CD4-positive, alpha-beta T cell treated with Interleukin-4 for 1 hour (primary cell): ENCODE measurements at regions not wholly inside any gene's neighbourhood (a gene's known extent, or its start where the extent isn't known, plus 50 kb on each side); places are given as distances from the start of the nearest gene placed in this dataset.
"Not testable (repeated sequence)": the region's sequence is repeated elsewhere in the genome, so short reads cannot be mapped to it uniquely, and the experiment has no call there.

ENCODE experiments used
- DNase-seq, 2 donors: peaks; one replicate each; pipeline ENCODE4 v3.0.0-alpha.2; 2020 to 2022

DNA sequence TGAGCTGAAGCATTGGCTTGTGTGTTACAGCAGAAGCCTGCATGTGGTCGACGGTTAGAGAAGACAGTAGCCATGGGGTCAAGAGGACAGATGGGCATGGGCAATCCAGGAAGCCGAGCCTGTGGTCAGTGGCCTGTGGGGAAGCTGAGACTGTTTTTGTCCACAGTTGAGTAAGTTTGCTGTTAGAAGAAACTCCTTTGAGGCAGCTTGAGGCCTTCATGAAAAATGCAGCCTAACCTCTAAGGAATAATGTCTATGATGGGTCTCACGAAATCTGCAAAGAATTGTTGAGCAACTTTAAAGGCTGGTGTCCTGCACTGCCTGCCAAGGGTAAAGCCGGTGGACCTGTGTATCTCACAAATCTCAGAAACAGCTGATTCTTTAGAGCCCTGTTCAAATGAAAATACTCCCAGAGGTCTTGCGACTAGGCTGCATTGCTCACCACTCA lies 322.4 kb downstream of the SETD4 start:
- no peak for DNase-seq

DNA sequence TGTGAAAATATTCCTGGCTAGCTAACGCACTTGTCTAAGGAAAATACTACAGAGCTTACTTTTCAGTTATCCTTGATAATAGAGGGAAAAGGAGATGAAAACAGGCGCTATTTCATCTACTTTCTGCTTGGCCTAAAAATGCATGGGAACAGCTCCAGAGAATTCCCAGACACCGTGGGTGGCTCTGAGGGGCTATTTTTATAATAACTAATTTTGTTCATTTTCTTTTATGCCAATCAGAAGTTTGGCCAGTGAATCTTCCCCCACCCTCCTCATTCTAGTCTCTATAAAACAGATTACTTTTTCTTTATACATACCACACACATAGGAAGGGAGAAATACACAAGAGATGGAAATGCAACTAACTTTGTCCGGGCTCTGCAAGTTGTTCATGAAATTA lies 322.9 kb downstream of the SETD4 start:
- DNase-seq: no peak

DNA sequence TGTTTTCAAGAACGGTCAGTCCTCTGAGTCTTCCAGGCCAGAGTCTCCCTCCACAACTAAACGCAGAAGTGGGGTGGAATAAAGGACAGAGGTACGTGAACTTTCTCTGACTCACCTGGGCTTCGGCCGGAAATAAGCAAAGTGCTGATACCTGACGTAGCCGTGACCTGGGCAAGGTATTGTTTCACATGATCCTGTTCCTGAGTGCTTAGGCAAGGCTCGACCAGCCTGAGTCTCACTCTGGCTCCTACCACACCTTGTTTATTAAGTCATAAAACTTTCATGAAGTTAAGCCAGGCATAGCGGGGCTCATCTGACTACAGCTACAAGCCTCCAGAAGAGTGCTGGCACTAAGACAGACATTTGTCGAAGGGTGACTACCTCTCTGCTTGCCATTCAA lies 327.5 kb downstream of the SETD4 start:
- DNase-seq: no peak

DNA sequence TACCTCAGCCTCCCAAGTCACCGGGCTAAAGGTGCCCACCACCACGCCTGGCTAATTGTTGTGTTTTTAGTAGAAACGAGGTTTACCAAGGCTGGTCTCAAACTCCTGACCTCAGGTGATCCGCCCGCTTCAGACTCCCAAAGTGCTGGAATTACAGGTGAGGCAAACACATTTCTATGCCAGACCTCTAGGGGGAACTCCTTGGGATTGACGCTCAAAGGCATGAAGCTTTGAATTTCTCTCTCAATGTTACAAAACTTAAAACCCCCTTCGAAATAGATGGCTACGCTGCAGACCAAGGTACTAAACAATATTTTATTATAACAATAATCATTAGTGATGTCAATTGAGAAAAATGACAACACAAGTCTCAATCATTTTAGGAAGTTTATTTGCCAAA lies 330.0 kb downstream of the SETD4 start:
- DNase-seq: no peak

DNA sequence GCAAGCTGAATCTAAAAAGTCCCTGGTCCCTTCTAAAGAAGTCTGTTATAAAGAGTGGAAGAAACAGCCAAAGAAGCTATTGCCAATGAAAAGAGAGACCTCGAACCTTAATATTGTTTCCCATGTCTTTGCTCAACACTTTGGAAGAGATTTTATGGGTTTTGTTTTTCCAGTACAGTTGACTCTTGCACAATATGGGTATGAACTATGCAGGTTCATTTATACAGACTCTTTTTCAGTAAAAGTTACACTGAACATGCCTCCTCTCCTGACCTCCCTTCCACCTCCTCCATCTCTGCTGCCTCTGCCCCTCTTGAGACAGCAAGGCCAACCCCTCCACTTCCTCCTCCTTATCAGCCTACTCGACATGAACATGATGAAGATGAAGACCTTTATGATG lies 332.5 kb downstream of the SETD4 start:
- no peak for DNase-seq

DNA sequence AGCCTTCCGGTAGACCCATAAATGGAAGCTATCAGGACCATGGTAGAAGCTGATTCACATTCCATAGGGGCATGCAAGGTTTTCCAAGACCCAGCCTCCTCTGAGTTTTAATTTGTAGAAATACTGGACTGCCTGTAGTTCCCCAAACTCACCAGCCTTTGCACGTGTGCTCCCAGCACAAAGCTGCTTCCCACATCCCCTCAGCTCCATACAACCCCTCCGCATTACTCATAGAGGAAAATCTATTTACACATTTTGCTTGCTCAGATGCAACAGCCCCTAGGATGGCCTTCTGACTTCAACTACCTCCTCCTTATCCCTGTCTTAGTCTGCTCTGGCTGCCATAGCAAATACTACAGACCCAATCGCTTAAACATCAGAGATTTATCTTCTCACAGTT lies 336.2 kb downstream of the SETD4 start:
- DNase-seq: no peak

DNA sequence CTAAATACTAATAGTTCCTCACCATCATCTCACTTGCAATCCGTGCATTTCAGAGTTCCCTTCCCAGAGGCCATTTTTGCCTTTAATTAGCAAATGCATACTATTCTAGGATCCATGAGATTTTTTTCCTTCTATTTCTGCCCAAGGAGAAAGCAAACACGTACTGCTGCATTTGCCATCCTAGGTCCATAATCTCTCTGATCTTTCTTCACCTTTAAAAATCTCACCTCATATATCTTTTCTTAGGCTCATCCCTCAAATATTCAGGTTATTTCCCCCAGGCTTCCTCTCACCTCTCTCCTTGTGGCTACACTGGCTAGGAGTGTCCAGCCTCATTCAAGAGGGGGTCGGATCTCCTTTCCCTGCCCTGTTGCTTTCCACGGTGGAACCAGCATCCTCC lies 338.6 kb downstream of the SETD4 start:
- no peak for DNase-seq

DNA sequence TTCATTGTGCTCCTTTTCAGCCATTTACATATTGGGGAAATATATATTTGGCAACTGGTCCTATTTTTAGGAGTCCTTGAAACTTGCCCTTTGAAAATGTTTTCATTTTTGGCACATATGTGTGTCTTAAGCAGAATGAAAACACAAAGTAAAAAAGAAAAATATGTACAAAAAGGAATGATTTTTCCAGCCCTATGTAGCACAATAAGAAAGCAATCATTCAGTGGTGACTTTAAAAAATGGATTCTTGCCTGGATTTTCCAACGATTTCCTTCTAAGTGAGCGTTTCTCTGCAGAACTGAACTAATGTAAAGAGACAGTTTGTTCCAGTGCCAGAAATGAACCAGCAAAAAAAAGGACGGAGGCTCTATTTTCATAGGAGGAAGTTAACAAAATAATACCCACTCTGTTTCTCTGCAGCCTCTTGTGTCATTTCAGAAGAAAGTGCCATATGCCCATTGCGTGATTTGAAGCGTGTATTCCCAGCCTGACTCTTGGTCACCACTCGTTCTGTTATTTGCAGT lies 340.1 kb downstream of the SETD4 start:
- no peak for DNase-seq

DNA sequence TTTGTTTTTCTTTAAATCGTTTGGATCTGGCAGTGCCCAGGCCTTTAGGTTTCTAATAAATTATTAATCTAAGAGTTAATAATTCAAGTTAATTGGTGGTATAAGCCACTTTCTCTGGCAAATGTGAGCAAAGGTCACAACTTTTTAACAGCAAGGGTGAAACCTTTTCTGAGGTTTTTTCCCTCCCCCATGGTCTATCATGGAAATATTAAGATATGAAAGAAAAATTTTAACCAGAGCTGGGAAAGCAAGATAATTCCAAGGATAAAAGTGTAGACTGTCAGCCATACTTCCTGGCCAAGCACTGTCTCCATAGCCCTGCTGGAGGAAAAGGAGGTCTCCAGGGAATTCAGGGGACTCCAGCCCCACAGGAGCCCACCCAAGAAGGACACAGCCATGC lies 341.2 kb downstream of the SETD4 start:
- no peak for DNase-seq

DNA sequence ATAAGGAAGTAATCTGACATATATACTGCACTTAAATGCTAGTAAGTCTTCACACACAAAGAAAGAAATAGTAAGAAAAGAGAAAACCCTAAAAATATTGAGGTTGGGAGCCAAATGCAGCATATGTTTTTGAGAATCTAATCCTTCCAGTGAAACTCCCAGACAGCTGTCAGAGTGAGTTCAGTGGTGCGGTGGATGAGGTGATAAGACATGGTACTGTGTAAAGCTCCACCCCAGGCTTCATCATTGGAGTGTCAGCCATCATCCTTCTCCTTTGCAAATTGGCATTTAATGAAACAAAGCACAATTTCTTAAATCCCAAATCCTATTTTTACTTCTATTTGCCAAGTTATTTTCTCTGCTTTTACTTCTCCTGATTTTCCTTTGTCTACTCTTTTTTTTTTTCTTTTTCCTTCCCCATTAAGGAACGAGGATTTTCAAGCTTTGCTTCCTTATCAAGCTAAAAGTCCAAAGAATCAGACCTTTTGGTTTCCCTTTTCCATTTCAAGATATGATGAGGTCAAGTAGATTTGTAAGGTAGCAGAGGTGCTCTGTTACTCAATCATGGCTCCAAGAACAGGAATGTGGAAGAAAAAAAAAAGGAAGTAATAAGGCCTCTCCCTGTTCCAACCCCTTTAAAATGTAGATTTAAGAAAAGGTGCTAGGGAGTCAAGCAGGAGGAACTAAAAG lies 343.3 kb downstream of the SETD4 start:
- no peak for DNase-seq

DNA sequence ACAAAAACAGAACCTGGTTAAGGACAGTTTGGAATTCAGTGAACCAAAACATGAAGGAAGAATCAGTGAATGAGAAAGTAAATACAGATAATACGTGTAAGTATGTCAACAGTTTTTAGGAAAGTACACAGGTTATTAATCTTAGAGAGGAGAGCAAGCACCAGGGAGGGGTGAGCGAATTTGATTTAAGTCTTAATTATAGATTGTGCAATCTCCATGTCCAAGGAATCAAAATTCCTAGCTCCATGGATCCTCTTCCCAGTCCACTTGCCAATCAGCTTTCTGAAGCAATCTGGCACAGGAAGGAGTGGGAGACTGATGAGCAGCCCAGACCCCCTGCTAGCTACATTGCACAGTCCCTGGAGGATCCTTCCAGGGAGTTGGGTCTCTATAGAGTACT lies 346.4 kb downstream of the SETD4 start:
- DNase-seq: no peak

DNA sequence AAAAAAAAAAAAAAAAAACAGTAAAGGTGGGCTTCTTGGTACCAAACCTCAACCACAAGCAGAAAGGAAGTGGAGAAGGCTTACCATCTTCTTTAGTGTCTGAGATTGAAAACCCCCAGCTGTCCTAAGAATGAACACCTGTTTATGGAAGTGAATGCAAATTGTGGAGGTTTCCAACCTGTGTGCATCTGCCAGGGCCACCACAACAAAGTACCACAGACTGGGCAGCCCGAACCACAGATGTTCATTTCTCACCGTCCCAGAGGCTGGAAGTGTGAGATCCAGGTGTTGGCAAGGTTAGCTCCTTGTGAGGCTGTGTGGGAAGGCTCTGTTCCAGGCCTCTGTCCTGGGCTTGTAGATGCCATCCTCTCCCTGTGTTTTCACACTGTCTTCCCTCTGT lies 348.7 kb downstream of the SETD4 start:
- no peak for DNase-seq

DNA sequence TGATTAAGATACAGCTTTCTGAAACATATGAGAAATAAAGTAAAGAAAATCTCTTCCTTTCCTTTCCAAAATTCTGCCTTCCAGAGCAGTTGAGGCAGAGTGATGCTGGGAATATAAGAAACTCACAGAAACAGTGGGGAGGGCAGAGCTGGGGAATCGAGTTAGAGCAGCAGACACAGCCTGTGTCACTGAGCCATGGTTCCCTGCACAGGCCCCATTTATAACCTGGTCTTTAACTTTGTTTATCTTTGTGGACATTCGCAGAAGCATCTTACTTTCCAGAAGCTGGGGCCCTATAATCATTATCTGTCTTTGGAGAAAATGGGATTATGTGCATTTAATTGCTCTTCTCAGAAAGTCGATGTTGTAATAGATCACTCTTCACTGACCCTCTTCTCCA lies 349.1 kb downstream of the SETD4 start:
- no peak for DNase-seq

DNA sequence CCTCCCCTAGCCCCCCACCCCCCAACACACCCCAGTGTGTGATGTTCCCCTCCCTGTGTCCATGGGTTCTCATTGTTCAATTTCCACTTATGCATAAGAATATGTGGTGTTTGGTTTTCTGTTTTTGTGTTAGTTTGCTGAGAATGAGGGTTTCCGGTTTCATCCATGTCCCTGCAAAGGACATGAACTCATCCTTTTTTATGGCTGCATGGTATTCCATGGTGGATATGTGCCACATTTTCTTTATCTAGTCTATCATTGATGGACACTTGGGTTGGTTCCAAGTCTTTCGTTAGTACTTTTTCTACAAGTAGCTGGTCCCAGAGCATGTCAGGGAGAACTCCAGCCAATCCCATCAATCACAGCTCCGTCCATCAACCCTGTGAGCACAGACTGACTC lies 350.3 kb downstream of the SETD4 start:
- not testable (repeated sequence) for DNase-seq

DNA sequence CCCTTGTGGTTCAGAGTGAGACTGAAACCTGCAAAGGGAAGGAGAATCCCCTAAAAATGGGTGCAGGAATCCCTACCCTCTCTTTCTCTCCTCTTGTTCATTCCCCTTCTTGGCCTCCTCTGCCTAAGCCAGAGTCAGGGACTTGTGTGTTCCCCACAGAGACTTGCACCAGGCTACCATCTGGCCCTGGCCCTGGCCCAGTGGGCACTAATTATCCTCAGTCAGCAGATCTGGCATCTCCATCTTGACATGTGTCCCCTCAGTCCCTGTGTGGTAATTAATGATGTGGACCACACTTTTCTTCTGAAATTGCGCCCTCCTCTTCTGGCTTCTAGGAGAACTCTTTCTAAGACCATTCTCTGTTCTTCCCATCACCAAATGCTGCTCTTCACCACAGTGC lies 354.4 kb downstream of the SETD4 start:
- no peak for DNase-seq

DNA sequence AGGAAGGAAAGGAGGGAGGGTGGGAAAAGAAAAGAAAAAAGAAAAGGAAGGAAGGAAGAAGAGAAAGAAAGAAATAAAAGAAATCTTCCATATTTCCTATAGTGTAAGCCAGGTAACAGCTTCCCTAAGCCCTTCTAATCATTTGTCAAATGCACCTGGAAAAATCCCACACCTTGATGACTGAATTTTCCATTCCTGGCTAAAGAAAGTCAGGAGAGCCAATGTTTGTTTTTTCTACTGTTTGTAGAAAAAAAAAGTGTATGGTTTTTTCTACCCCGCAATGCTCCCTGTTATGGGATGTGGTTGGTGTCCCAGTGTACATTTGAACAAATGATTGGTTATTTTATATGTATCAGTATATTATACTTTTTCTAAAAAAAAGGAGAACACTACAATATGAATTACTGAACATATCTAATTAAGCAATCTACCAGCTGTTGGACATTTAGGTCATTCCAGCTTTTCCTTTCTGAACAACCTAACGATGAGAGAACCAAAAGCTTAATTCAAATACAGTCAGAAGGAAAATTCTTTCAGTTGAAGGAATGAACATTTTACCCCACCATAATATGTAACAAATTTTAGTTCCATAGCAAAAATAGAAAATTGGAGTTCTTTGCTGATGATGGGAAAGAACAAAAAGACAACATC lies 355.0 kb downstream of the SETD4 start:
- DNase-seq: no peak

DNA sequence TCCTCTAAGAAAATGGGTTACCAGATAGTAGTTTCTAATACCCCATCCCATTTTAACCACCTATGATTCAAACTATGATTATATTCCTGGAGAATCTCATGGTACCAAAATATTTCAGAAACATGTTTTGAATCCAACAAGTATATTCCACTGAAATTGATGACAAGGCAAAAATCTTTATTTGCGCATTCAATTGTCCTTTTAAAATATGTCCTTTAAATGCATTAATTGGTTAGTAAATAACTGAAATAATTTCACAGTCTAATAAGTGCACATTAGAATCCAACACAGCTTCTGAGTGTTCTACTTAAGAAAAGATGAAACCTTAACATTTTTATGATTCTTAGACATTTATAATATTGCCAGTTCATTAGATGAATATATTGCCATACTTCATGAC lies 356.6 kb downstream of the SETD4 start:
- DNase-seq: no peak

DNA sequence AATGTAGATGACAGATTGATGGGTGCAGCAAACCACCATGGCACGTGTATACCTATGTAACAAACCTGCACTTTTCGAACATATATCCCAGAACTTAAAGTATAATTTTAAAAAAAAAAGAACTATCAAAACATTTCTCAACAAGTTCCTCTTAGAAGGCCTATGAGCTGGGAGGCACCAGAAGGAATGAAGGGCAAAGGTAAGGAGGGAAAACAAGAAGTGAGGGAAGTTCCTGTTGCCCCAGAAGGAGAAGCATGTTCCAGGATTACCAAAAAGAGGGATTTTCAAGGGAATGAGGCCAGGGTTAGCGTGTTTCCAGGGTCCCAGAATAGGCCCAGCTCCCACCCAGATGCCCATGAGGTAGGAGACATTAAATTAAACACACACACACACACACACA lies 361.0 kb downstream of the SETD4 start:
- DNase-seq: no peak

DNA sequence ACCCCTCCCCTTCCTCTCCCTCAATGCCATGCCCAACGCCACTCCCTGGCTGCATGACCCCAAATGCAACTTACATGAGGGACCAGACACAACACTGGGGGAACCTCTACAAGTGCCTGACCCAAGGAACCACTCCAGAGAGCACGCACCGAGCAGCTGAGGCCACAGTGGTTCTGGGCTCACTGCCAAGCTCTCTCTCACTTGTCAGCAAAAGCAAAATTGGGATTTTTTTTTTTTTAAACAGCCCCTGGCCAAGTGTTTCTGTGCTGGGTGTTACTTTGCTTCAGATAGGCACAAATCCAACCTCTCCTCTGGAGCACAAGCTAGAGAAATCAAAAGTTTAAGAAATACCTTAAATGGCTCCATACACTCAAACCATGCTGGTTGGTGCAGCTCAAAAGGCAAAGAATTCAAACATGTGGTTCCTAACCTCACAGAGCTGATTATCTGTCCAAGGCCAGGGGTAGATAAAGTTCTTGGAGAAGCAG lies 363.0 kb downstream of the SETD4 start:
- DNase-seq: no peak

DNA sequence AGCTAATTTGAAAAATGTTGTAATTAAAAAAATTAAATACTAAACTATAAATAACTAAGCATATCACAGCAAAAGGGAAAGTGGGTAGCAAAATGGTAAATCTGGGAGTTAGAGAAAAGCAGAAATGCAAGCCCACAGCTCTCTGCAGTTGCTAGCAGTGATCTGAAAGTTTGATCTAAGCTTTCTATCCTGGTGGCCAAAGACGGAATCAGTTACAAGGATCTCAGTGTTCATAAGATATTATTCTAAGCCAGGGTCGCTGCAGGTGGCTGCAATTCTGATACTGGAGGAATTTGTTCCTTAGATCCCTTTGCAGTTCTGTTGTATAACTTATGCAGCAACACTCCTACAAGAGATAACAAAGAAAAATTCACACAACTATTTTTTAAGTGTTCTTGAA lies 363.7 kb downstream of the SETD4 start:
- DNase-seq: no peak

DNA sequence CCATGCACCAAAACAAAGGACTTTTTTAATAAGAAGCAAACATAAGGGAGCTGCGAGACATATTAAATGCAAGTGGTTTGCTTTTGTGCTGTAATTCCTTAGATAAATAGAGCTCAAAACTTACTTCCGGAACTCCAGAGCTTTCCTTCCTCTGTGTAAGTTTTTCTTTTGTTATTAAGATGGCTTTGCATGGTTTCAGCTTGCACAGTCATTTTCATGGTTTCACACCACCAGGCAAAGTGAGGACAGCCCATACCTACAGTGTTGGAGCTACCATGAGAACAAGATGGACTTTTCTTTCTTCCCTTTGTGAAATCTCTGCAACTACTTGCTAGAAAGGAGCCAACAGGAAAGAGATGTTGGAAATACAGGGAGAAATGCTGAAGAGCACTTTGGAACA lies 368.0 kb downstream of the SETD4 start:
- no peak for DNase-seq

DNA sequence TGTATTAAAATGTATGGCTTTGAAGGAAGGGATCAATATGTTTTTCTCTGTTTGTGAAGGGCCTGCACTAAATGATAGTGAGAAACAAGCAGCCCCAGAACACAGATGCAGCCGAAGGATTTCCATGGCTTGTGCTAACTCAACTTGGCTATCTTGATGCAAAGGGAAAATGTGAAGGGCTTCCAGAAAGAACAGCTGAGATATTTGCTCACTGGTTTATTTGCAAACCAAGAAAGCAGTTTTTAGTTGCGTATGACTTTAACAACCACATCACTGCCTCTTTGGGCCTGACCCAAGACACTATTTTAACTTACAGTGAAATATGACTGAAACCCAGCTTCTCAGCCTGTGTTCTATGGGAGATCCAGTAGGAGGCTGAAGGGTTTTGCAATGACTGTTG lies 369.9 kb downstream of the SETD4 start:
- no peak for DNase-seq

DNA sequence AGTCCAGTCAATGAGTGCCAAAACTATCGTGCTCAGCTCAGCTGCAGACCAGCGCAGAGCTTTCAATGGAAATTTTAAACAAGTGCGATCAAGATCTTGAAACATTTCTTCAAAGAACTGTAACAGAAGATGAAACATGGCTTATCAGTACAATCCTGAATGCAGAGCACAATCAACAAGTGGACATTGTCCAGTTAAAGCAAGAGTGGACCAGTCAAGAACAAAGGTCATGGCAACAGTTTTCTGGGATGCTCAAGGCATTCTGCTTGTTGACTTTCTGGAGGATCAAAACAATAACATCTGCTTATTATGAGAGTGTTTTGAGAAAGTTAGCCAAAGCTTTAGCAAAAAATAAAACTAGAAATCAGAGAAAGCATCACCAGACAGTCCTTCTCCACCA lies 374.2 kb downstream of the SETD4 start:
- no peak for DNase-seq

DNA sequence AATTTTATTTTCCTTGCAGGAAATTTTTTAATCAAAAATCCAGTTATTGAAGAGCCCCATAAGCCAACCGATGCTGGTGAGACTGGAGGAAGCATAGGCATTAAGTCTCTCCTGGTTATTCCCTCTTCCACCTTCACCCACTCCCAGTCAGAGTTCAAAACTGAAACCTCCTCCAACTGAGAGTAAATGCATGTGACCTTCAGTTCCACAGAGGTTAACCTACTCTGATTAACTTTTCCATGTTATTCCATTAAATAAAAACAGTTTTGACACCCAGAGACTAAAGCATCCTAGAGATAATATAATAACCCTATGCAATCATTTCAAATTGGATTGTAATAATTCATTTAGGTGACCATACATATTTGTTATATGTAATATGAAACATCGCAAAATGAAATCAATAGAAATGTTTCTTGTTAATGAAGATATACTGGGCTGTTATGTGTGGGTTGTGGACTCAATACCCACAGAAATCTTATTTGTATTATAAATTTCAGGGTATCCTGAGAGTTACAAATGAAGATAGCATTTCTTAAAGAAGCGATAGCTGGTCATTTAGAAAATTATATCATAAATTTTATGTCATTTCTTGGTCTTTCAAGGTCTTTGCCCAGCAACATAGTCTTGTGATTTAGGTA lies 376.5 kb downstream of the SETD4 start:
- no peak for DNase-seq
